NCI-H1694 (cell line): ENCODE measurements at regions not wholly inside any gene's neighbourhood (a gene's known extent, or its start where the extent isn't known, plus 50 kb on each side); places are given as distances from the start of the nearest gene placed in this dataset.

Experiments
- DNase-seq: peaks from one replicate; lab custom pipeline; 2025; lab: John Stamatoyannopoulos, UW

- no peak for DNase-seq
Observed at GRCh38 chr6:100268326-100268725, 196.4 kb downstream of the SIM1 start.

DNA sequence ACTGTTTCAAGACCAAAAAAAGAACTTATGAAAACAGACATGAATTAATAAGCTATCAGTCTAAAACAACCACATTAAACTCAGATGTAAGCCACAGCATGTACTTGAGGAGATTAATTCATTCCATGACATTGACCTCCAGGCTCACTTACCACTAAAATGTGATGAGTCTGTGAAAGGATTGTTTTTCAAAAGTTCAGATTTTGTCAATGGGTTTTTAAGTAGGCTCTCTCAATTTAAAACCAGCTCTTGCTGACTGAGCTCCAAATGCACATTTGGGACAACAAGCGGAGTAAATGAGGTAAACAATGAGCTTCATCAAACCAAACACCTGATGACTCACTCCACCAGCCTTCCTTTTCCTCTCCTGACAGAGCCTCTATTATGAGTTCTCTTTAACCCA lies 197.0 kb downstream of the SIM1 start:
- DNase-seq: no peak

- no peak for DNase-seq
Observed at GRCh38 chr6:100266494-100267401, 198.0 kb downstream of the SIM1 start.

GRCh38 chr6:100262086-100262485 lies 202.6 kb downstream of the SIM1 start:
- DNase-seq: no peak

- no peak for DNase-seq
Observed at GRCh38 chr6:100261486-100261885, 203.2 kb downstream of the SIM1 start.

- DNase-seq: no peak
Observed at GRCh38 chr6:100260584-100260983, 204.1 kb downstream of the SIM1 start.

GRCh38 chr6:100259865-100260264 lies 204.9 kb downstream of the SIM1 start:
- no peak for DNase-seq

- DNase-seq: no peak
Observed at GRCh38 chr6:100258752-100259151, 206.0 kb downstream of the SIM1 start.

GRCh38 chr6:100257793-100258395 lies 206.8 kb downstream of the SIM1 start:
- DNase-seq: no peak

DNA sequence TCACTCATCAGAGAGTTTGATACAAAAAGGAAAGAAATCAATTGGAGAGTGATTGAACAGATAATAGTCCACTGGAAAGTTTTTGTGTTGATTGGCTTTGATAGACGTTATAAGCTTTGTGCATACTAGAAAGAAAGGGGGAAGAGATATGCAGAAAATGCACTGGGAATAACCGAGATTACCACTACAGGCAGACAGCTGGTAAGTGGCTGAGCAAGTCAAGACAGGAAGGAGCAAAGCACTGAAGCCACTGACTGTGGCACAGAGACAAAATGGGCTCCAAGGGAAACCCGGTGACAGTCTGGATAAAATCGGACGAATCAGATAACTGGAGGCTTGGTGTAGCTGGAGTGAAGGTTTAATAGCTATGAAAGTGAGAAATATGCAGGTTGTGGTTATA lies 209.0 kb downstream of the SIM1 start:
- DNase-seq: no peak

- no peak for DNase-seq
Observed at GRCh38 chr6:100247123-100247522, 217.6 kb downstream of the SIM1 start.

DNA sequence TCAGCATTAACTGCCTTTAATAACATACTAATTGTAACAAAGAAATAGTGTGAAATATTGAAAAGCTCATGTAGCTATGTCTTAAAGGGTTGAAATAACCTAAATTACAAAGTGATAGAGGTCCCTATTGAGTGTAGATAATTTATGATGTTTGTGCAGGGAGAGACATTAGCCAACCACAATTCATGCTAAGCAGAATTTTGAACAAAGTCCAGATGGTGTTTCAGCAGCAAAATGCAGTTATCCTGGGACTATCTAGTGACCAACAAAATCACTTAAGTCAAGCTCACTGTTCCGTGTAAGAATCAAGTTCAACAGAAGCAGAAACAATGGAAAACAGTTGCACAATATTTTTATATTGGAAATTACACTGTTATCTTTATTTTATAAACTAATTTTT lies 218.5 kb downstream of the SIM1 start:
- no peak for DNase-seq

DNA sequence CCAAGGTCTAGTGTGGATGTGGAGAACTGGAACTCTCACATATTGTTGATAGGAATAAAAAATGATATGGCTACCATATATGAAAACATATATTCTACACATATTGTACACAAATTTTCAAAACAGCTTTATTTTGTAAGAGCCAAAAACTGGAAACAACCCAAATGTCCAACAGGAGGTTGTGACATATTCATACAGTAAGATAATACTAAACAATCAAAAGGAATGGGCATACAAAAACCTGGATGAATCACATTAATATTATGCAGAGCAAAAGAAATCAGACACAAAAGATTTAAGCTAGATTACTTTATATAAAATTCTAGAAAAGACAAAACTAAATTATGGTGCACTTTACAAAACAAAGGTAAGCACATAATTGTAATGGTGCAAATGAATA lies 223.9 kb downstream of the SIM1 start:
- DNase-seq: no peak

GRCh38 chr6:100237821-100238220 lies 226.9 kb downstream of the SIM1 start:
- DNase-seq: no peak

GRCh38 chr6:100236389-100236788 lies 228.3 kb downstream of the SIM1 start:
- DNase-seq: no peak

GRCh38 chr6:100235631-100236030 lies 229.1 kb downstream of the SIM1 start:
- no peak for DNase-seq

DNA sequence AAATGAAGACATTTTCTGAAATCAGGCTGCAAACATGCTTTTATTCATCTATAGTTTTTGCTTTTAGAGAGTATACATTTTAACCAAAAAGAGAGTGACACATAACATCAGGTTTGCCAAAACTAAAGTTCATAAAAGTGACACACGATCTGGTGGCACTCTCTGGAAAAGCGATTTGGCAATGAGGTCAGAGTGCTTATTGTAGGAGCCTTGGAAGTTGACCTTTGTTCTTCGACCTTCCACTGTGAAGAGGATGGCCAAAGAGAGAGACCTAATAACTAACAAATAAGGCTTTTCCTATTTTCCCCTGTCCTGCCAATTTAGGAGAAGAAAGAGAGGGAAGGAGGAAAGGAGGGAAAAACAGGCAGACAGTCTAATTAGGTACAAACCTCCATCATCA lies 230.1 kb downstream of the SIM1 start:
- DNase-seq: no peak

DNA sequence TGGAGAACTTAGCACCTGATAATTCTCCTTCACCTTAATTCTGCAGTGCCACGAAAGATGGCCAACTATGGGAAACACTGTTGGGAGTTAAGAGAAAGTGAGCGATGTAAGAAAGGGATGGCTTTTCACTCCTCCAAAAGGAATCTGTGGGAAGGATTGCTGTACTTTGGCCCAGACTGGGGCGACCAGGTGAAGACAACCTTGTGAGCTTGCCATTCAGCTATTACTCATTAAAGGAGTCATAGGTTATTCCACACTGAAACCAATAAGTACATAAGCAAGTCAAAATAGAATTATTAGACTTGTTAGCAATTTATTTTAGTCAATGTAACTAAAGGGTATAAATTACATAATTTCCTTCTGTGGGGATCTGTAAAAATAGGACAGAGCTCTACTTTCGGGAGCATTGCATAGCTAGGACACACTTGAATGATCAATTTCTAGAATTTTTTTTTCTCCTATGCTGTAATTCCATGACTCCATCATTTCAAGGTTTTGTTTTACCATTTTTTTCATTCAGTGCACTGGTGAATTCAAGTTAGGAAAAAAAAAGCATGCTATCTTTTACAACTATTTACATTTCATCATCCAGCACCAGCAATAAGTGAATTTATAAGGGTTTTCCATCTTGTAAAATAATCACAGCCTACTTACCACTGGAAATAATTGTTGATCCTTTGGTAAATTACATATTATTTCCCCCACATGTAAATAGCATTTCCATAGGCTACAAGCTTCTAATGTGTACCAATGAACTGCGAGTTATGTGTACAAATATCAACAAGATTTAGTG lies 231.7 kb downstream of the SIM1 start:
- no peak for DNase-seq

DNA sequence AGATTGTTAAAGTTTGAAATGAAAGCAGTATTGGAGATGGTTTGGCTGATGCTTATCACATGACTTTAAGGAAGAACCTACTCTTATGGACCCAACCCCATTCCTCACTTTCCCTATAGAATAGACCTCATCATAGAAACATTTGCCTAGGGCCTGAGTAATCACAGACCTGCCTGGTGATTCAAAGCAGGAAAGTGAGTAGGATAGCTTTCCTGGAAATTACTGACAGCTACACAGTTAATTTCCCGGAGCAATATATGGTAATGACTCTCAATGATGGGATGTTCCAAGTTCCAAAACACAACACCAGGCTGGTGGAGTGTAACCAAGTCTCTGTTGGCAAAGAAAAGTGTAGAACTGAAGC lies 233.8 kb downstream of the SIM1 start:
- no peak for DNase-seq

GRCh38 chr6:100230115-100230952 lies 234.4 kb downstream of the SIM1 start:
- DNase-seq: no peak

- DNase-seq: no peak
Observed at GRCh38 chr6:100229512-100229911, 235.2 kb downstream of the SIM1 start.

GRCh38 chr6:100228834-100229441 lies 234.9 kb upstream of the MCHR2 start:
- DNase-seq: no peak
